Activated T-helper 17 cell treated with anti-CD3 and anti-CD28 coated beads, Interleukin-2, amount 50 U/mL, for 72 hours (primary cell): ENCODE measurements at regions not wholly inside any gene's neighbourhood (a gene's known extent, or its start where the extent isn't known, plus 50 kb on each side); places are given as distances from the start of the nearest gene placed in this dataset.

ENCODE experiments used
- ATAC-seq: fragments of 150-1000 bp; cut with Tn5 transposase; replicated peaks from 2 replicates; pipeline ENCODE4 v1.10.0; 2021; ENCODE audit warnings: mild to moderate bottlenecking, moderate library complexity
- H3K27ac Mint-ChIP-seq: one replicate; pipeline ENCODE4 v1.8.0; 2022; ENCODE audit warnings: mixed read lengths
- H3K27me3 Mint-ChIP-seq: one replicate; pipeline ENCODE4 v1.8.0; 2022; ENCODE audit warnings: mixed read lengths
- H3K36me3 Mint-ChIP-seq: one replicate; pipeline ENCODE4 v1.8.0; 2022; ENCODE audit warnings: low read depth, mild to moderate bottlenecking, mixed read lengths
- H3K4me1 Mint-ChIP-seq: one replicate; pipeline ENCODE4 v1.8.0; 2022; ENCODE audit warnings: mixed read lengths
- H3K4me3 Mint-ChIP-seq: one replicate; pipeline ENCODE4 v1.8.0; 2022; ENCODE audit warnings: mild to moderate bottlenecking, mixed read lengths
- H3K9me3 Mint-ChIP-seq: one replicate; pipeline ENCODE4 v1.8.0; 2022; ENCODE audit warnings: mixed read lengths

GRCh38 chr3:59321881-59322540, 272.2 kb upstream of the CFAP20DC start:
- Mint-ChIP-seq H3K27ac (no peak overlapping the region), H3K4me1 (no peaks in the 10 kb centered on the region), H3K27me3 (no peaks in the 10 kb centered on the region), H3K36me3 (no peaks in the 10 kb centered on the region), H3K9me3 (peaks cover 3% of the 10 kb centered on the region), H3K4me3 (no peak overlapping the region)
- ATAC-seq: no peak

GRCh38 chr3:59320080-59320479, 270.3 kb upstream of the CFAP20DC start:
- Mint-ChIP-seq H3K27ac (no peak overlapping the region), H3K36me3 (no peaks in the 10 kb centered on the region), H3K27me3 (no peaks in the 10 kb centered on the region), H3K4me3 (no peak overlapping the region), H3K4me1 (no peaks in the 10 kb centered on the region), H3K9me3 (no peaks in the 10 kb centered on the region)
- no peak for ATAC-seq

GRCh38 chr3:59319442-59319841, 269.6 kb upstream of the CFAP20DC start:
- no peak overlapping the region for H3K4me3 Mint-ChIP-seq
- no peak overlapping the region for H3K27ac Mint-ChIP-seq
- H3K9me3 Mint-ChIP-seq: no peaks in the 10 kb centered on the region
- no peaks in the 10 kb centered on the region for H3K27me3 Mint-ChIP-seq
- ATAC-seq: no peak
- no peaks in the 10 kb centered on the region for H3K4me1 Mint-ChIP-seq
- H3K36me3 Mint-ChIP-seq: no peaks in the 10 kb centered on the region

GRCh38 chr3:59318881-59319280, 269.1 kb upstream of the CFAP20DC start:
- no peaks in the 10 kb centered on the region for H3K27me3 Mint-ChIP-seq
- H3K27ac Mint-ChIP-seq: no peak overlapping the region
- H3K4me1 Mint-ChIP-seq: no peaks in the 10 kb centered on the region
- H3K4me3 Mint-ChIP-seq: no peak overlapping the region
- H3K36me3 Mint-ChIP-seq: no peaks in the 10 kb centered on the region
- no peak for ATAC-seq
- no peaks in the 10 kb centered on the region for H3K9me3 Mint-ChIP-seq

- Mint-ChIP-seq H3K27ac (no peak overlapping the region), H3K36me3 (no peaks in the 10 kb centered on the region), H3K4me3 (no peak overlapping the region), H3K4me1 (no peaks in the 10 kb centered on the region), H3K27me3 (peaks cover 3% of the 10 kb centered on the region), H3K9me3 (no peaks in the 10 kb centered on the region)
- no peak for ATAC-seq
These were observed 267.6 kb upstream of the CFAP20DC start for GRCh38 chr3:59317386-59317785.

GRCh38 chr3:59316688-59317275, 267.0 kb upstream of the CFAP20DC start:
- Mint-ChIP-seq H3K4me1 (no peaks in the 10 kb centered on the region), H3K9me3 (no peaks in the 10 kb centered on the region), H3K36me3 (no peaks in the 10 kb centered on the region), H3K27me3 (peaks cover 6% of the 10 kb centered on the region), H3K4me3 (no peak overlapping the region), H3K27ac (no peak overlapping the region)
- ATAC-seq: no peak

- Mint-ChIP-seq H3K27ac (no peak overlapping the region), H3K27me3 (peaks cover 6% of the 10 kb centered on the region), H3K4me1 (no peaks in the 10 kb centered on the region), H3K4me3 (no peak overlapping the region), H3K9me3 (no peaks in the 10 kb centered on the region), H3K36me3 (no peaks in the 10 kb centered on the region)
- peak; percentile 72 for ATAC-seq
These were observed 263.5 kb upstream of the CFAP20DC start for GRCh38 chr3:59313365-59313764.

GRCh38 chr3:59311231-59311630, 261.4 kb upstream of the CFAP20DC start:
- ATAC-seq: no peak
- Mint-ChIP-seq H3K4me3 (no peak overlapping the region), H3K27me3 (peaks cover 9% of the 10 kb centered on the region), H3K36me3 (no peaks in the 10 kb centered on the region), H3K9me3 (no peaks in the 10 kb centered on the region), H3K27ac (no peak overlapping the region), H3K4me1 (no peaks in the 10 kb centered on the region)

GRCh38 chr3:59310736-59311135, 260.9 kb upstream of the CFAP20DC start:
- Mint-ChIP-seq H3K36me3 (no peaks in the 10 kb centered on the region), H3K27ac (no peak overlapping the region), H3K27me3 (peaks cover 12% of the 10 kb centered on the region), H3K9me3 (no peaks in the 10 kb centered on the region), H3K4me3 (no peak overlapping the region), H3K4me1 (no peaks in the 10 kb centered on the region)
- no peak for ATAC-seq

- ATAC-seq: no peak
- Mint-ChIP-seq H3K9me3 (no peaks in the 10 kb centered on the region), H3K4me3 (no peak overlapping the region), H3K4me1 (no peaks in the 10 kb centered on the region), H3K36me3 (no peaks in the 10 kb centered on the region), H3K27ac (no peak overlapping the region), H3K27me3 (peaks cover 13% of the 10 kb centered on the region)
These were observed 258.9 kb upstream of the CFAP20DC start for GRCh38 chr3:59308684-59309083.

- Mint-ChIP-seq H3K27me3 (peaks cover 13% of the 10 kb centered on the region), H3K9me3 (no peaks in the 10 kb centered on the region), H3K4me1 (no peaks in the 10 kb centered on the region), H3K36me3 (no peaks in the 10 kb centered on the region), H3K27ac (no peak overlapping the region), H3K4me3 (no peak overlapping the region)
- no peak for ATAC-seq
These were observed 258.2 kb upstream of the CFAP20DC start for GRCh38 chr3:59308001-59308400.

- H3K36me3 Mint-ChIP-seq: no peaks in the 10 kb centered on the region
- H3K4me3 Mint-ChIP-seq: no peak overlapping the region
- H3K27ac Mint-ChIP-seq: no peak overlapping the region
- no peak for ATAC-seq
- H3K9me3 Mint-ChIP-seq: no peaks in the 10 kb centered on the region
- H3K27me3 Mint-ChIP-seq: peaks cover 7% of the 10 kb centered on the region
- no peaks in the 10 kb centered on the region for H3K4me1 Mint-ChIP-seq
These were observed 256.6 kb upstream of the CFAP20DC start for GRCh38 chr3:59306436-59306835.

GRCh38 chr3:59304296-59304695, 254.5 kb upstream of the CFAP20DC start:
- Mint-ChIP-seq H3K27me3 (peaks cover 7% of the 10 kb centered on the region), H3K4me1 (no peaks in the 10 kb centered on the region), H3K36me3 (no peaks in the 10 kb centered on the region), H3K4me3 (no peak overlapping the region), H3K9me3 (peaks cover 6% of the 10 kb centered on the region), H3K27ac (no peak overlapping the region)
- ATAC-seq: no peak

GRCh38 chr3:59303452-59303851, 253.6 kb upstream of the CFAP20DC start:
- peaks cover 7% of the 10 kb centered on the region for H3K27me3 Mint-ChIP-seq
- H3K36me3 Mint-ChIP-seq: no peaks in the 10 kb centered on the region
- no peak overlapping the region for H3K4me3 Mint-ChIP-seq
- H3K9me3 Mint-ChIP-seq: peaks cover 6% of the 10 kb centered on the region
- ATAC-seq: no peak
- H3K27ac Mint-ChIP-seq: no peak overlapping the region
- no peaks in the 10 kb centered on the region for H3K4me1 Mint-ChIP-seq

GRCh38 chr3:59302442-59302841, 252.6 kb upstream of the CFAP20DC start:
- H3K27me3 Mint-ChIP-seq: peaks cover 7% of the 10 kb centered on the region
- no peaks in the 10 kb centered on the region for H3K36me3 Mint-ChIP-seq
- no peaks in the 10 kb centered on the region for H3K4me1 Mint-ChIP-seq
- no peak for ATAC-seq
- peaks cover 6% of the 10 kb centered on the region for H3K9me3 Mint-ChIP-seq
- H3K4me3 Mint-ChIP-seq: no peak overlapping the region
- no peak overlapping the region for H3K27ac Mint-ChIP-seq
